ENCODE measurements at regions not wholly inside any gene's neighbourhood (a gene's known extent, or its start where the extent isn't known, plus 50 kb on each side); places are given as distances from the start of the nearest gene placed in this dataset.

DNA sequence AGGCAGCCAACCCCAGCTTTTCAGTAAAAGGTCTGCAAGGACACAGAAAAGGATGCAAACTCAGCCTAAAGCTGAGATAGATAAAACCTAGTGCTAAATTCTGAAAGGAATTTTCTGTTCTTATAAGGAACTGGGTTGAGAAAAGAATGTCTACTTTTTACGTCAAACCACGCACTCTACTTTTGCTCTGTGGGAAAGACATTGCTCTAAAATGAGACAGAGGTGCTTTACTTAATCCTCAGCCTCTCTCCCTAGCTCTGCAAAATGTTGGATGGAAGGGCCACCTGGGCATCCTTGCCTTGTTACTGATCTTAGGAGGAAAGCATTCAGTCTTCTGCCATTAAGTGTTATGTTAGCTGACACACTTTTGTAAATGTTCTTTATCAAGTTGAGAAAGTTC, 72.1 kb upstream of the LINC00305 start:
- DNase-seq (ENCODE audit: low read depth, low spot score) = no peak
- Histone ChIP-seq H3K4me3 (ENCODE audit: control insufficient read depth in 2 of 3, extremely low read depth in 1 of 3, insufficient read depth in 2 of 3, low read depth in 1 of 3, low read length in 3 of 3) (no peak overlapping the region), H3K9me1 (ENCODE audit: control insufficient read depth, extremely low read depth, insufficient read depth, low read length) (no peaks in the 10 kb centered on the region), H2AFZ (ENCODE audit: control insufficient read depth, low read length) (no peak overlapping the region), H3K9ac (ENCODE audit: control insufficient read depth, extremely low read depth, insufficient read depth, low read length) (no peak overlapping the region), H3K27ac (ENCODE audit: control insufficient read depth, insufficient read depth, low read length) (no peak overlapping the region), H3K9me3 (ENCODE audit: control insufficient read depth, low read depth, low read length) (no peaks in the 10 kb centered on the region), H3K36me3 (ENCODE audit: control insufficient read depth in 2 of 2, extremely low read depth in 1 of 2, insufficient read depth in 2 of 2, low read length in 2 of 2) (no peaks in the 10 kb centered on the region), H4K20me1 (ENCODE audit: control insufficient read depth, extremely low read depth, insufficient read depth, low read length) (no peaks in the 10 kb centered on the region), H3K27me3 (ENCODE audit: control insufficient read depth, extremely low read depth, insufficient read depth, low read length) (no peaks in the 10 kb centered on the region), H3K4me2 (ENCODE audit: control insufficient read depth, extremely low read depth, insufficient read depth, low read depth, low read length) (no peak overlapping the region), H3K4me1 (ENCODE audit: control insufficient read depth, extremely low read depth, insufficient read depth, low read length) (no peaks in the 10 kb centered on the region), H3K79me2 (ENCODE audit: control insufficient read depth, insufficient read depth, low read length) (no peaks in the 10 kb centered on the region)
- no peak for FAIRE-seq
- dilution Hi-C loops (cut with MboI; ENCODE audit: extremely low pct_ligation_motif_present, low sequenced_read_pairs) = no loop called here
- TF ChIP-seq EZH2 (IDR thresholded peaks at IDR 0.05; ENCODE audit: low read length) (no peak), CTCF (optimal IDR thresholded peaks at IDR 0.05 in 1 of 3, IDR thresholded peaks at IDR 0.05 in 1 of 3, conservative IDR thresholded peaks at IDR 0.05 in 1 of 3; ENCODE audit: extremely low read depth in 1 of 3, insufficient read depth in 2 of 3, low read length in 3 of 3) (no peak)

- Histone ChIP-seq H2AFZ (ENCODE audit: control insufficient read depth, low read length) (no peak overlapping the region), H3K4me3 (ENCODE audit: control insufficient read depth in 2 of 3, extremely low read depth in 1 of 3, insufficient read depth in 2 of 3, low read depth in 1 of 3, low read length in 3 of 3) (no peak overlapping the region), H3K4me1 (ENCODE audit: control insufficient read depth, extremely low read depth, insufficient read depth, low read length) (no peaks in the 10 kb centered on the region), H3K36me3 (ENCODE audit: control insufficient read depth in 2 of 2, extremely low read depth in 1 of 2, insufficient read depth in 2 of 2, low read length in 2 of 2) (no peaks in the 10 kb centered on the region), H3K79me2 (ENCODE audit: control insufficient read depth, insufficient read depth, low read length) (no peaks in the 10 kb centered on the region), H3K9me1 (ENCODE audit: control insufficient read depth, extremely low read depth, insufficient read depth, low read length) (no peaks in the 10 kb centered on the region), H3K27me3 (ENCODE audit: control insufficient read depth, extremely low read depth, insufficient read depth, low read length) (no peaks in the 10 kb centered on the region), H3K9ac (ENCODE audit: control insufficient read depth, extremely low read depth, insufficient read depth, low read length) (no peak overlapping the region), H3K27ac (ENCODE audit: control insufficient read depth, insufficient read depth, low read length) (no peak overlapping the region), H4K20me1 (ENCODE audit: control insufficient read depth, extremely low read depth, insufficient read depth, low read length) (no peaks in the 10 kb centered on the region), H3K4me2 (ENCODE audit: control insufficient read depth, extremely low read depth, insufficient read depth, low read depth, low read length) (no peak overlapping the region), H3K9me3 (ENCODE audit: control insufficient read depth, low read depth, low read length) (no peaks in the 10 kb centered on the region)
- FAIRE-seq = no peak
- DNase-seq (ENCODE audit: low read depth, low spot score) = no peak
- TF ChIP-seq EZH2 (IDR thresholded peaks at IDR 0.05; ENCODE audit: low read length) (no peak), CTCF (optimal IDR thresholded peaks at IDR 0.05 in 1 of 3, IDR thresholded peaks at IDR 0.05 in 1 of 3, conservative IDR thresholded peaks at IDR 0.05 in 1 of 3; ENCODE audit: extremely low read depth in 1 of 3, insufficient read depth in 2 of 3, low read length in 3 of 3) (no peak)
- dilution Hi-C loops (cut with MboI; ENCODE audit: extremely low pct_ligation_motif_present, low sequenced_read_pairs) = no loop called here
These were observed 70.6 kb upstream of the LINC00305 start for GRCh38 chr18:64219517-64219916.

All from keratinocyte (primary cell).